BJ (cell line): ENCODE measurements at regions not wholly inside any gene's neighbourhood (a gene's known extent, or its start where the extent isn't known, plus 50 kb on each side); places are given as distances from the start of the nearest gene placed in this dataset.

Experiments
- CTCF ChIA-PET: fragments of 350-600 bp; formaldehyde crosslinking; extraction: SDS; loops from one replicate; lab custom pipeline; 2021; ENCODE audit warnings: antibody characterized with exemption, inconsistent platforms; lab: Yijun Ruan, JAX
- POLR2A ChIA-PET: fragments of 300-600 bp; sonication (Branson Sonifier 250); formaldehyde crosslinking; extraction: SDS; loops from one replicate; lab custom pipeline; 2021; ENCODE audit warnings: antibody characterized with exemption; lab: Charles Lee
- DNase-seq: peaks from one replicate; pipeline ENCODE4 v3.0.0-alpha.2; 2011; ENCODE audit warnings: low read depth
- H3K27me3 ChIP-seq: 2 replicates; pipeline ENCODE4 v1.6.0; 2011; ENCODE audit warnings: low read length; ENCODE audit not compliant: control insufficient read depth, insufficient read depth
- H3K36me3 ChIP-seq: 2 replicates; pipeline ENCODE4 v1.5.1; 2011; ENCODE audit warnings: low read length; ENCODE audit not compliant: control insufficient read depth, insufficient read depth
- H3K4me3 ChIP-seq: 2 replicates; pipeline ENCODE4 v1.5.1; 2011; ENCODE audit warnings: low read depth, mild to moderate bottlenecking, control low read depth, low read length
- TF ChIP-seq, protein P1 (sequence below): IDR thresholded peaks from 2 replicates; pipeline ENCODE4 v1.5.1; 2011; ENCODE audit warnings: low read depth, mild to moderate bottlenecking, control low read depth, inconsistent platforms, low read length, moderate library complexity; ENCODE audit not compliant: insufficient read depth

DNA sequence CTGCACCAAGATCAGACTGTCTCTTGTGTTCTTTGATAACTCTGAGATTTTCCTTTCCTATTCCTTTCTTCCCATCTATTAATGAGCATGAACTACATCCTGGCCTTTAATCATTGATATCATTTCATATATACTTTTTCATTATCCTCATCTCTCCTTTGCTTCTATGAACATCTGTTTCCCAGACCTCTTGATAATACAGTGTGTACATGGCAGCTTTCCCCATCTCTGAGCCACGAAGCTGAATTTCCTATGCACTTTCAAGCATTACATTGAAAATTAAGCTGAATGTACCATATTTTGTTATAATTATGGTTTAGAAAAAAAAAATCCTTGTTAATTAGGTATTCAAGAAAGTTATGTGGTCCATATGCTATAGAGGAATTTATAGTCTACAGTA lies 60.9 kb upstream of the CREB5 start:
- CTCF ChIA-PET, result interaction anchor here (1.3 kb wide), 1 partner anchor 11 kb away, joined by 3 read pairs; no protein-coding TSS in a partner anchor
- H3K4me3 ChIP-seq, result no peak overlapping the region
- no peak for DNase-seq
- no peaks in the 10 kb centered on the region for H3K36me3 ChIP-seq
- H3K27me3 ChIP-seq, result peaks cover 18% of the 10 kb centered on the region
- POLR2A ChIA-PET, result no interaction called here
- TF ChIP-seq, protein P1, sequence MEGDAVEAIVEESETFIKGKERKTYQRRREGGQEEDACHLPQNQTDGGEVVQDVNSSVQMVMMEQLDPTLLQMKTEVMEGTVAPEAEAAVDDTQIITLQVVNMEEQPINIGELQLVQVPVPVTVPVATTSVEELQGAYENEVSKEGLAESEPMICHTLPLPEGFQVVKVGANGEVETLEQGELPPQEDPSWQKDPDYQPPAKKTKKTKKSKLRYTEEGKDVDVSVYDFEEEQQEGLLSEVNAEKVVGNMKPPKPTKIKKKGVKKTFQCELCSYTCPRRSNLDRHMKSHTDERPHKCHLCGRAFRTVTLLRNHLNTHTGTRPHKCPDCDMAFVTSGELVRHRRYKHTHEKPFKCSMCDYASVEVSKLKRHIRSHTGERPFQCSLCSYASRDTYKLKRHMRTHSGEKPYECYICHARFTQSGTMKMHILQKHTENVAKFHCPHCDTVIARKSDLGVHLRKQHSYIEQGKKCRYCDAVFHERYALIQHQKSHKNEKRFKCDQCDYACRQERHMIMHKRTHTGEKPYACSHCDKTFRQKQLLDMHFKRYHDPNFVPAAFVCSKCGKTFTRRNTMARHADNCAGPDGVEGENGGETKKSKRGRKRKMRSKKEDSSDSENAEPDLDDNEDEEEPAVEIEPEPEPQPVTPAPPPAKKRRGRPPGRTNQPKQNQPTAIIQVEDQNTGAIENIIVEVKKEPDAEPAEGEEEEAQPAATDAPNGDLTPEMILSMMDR, result no peak

DNA sequence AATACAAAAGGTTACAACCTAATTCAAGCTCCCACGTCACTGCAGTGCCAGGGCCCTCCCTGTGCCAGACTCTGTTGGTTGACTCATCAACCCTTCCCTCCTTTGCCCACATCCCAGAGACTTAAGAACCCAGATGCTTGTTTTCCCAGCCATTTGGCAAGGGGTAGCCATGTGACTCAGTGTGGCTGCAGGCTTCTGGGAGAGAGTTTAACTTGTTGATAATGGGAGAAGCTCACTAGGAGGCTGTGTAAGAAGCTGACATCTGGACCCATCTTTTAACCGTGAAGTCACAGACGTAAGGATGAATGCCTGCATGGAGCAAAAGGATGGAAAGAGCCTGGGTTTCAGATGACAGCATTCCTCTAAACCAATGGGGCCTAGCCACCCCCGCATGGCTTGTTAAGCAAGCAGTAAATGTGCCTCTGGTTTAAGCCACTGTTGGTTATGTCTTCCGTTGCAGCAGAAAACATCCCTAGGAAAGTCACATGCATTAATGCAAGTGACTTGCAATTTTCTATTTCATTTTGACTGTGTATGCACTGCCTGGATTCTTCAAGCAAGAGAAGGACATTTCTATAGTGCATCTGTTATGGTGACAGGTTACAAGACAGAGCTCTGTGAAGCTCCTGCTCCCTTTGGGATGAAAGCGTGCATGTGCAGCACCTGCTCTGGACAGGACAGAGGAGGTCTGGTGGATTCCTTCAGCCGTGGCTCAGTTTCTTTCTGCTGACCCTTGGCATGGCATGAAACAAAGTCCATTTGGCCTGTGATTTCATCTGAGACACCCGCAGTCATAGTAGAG lies 57.5 kb upstream of the CREB5 start:
- ChIA-PET CTCF (interaction anchor here (1.1 to 1.6 kb wide), 2 partner anchors 9 to 22 kb away, joined by 3 to 7 read pairs; no protein-coding TSS in a partner anchor), POLR2A (no interaction called here)
- H3K4me3 ChIP-seq, result no peak overlapping the region

DNA sequence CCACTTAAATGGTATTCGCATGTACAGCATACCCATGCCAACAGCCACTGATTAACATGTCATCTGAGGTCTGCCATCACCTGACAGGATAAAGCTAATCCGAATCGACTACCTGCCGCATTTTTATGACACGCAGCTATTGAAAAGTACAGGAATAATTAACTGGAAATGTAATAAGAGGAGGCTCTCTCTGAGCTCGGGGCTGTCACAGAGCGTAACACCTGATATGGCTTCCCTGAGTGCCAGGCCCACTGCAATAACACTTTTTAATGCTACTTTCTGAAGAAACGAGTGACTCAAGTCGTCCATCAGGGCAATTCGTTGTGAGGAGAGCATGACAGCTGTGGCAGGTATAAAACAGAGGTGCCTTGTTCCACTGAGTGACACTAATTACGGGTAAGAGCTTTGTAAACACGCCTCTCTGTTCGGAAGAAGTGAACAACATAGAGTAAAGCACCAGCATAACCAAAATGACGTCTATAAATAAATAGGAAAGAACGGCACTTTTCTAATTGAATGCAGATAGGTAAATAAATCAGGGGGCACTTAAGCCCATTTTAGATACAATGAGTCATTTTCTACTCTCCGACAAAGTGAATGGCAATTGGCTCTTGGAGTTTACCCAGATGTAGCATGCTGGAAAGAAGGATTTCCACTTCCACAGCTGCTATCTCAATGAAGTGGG lies 56.5 kb upstream of the CREB5 start:
- TF ChIP-seq, protein P1, result no peak
- H3K27me3 ChIP-seq, result peaks cover 16% of the 10 kb centered on the region
- H3K36me3 ChIP-seq, result no peaks in the 10 kb centered on the region
- ChIA-PET POLR2A (no interaction called here), CTCF (interaction anchor here (0.7 to 1.1 kb wide), 2 partner anchors 14 to 23 kb away, joined by 3 read pairs; no protein-coding TSS in a partner anchor)
- DNase-seq, result no peak
- H3K4me3 ChIP-seq, result no peak overlapping the region

More for the DNA sequence above, 57.5 kb upstream of the CREB5 start:
- Histone ChIP-seq H3K27me3 (peaks cover 19% of the 10 kb centered on the region), H3K36me3 (no peaks in the 10 kb centered on the region)
- DNase-seq, result peak; percentile 10
- TF ChIP-seq, protein P1, result no peak

DNA sequence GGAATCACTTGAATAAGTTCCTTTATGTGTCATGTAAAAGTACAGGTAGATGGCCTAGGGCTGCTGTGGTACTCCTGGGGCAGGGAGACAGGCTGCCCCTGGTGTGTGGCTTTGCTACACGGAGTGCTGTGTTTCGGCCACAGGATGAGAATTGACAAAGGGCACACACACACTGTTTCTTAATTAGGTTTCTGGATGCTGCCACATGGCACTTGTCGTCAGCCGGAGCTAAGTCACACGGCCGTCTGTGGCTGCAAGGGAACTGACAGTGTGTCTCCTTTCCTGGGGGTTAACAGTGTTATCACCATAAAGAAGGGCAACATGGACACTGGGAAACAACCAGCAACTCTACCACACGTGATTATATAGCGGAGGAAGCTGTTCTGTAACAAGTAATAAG lies 55.7 kb upstream of the CREB5 start:
- H3K27me3 ChIP-seq, result peaks cover 15% of the 10 kb centered on the region
- TF ChIP-seq, protein P1, result no peak
- CTCF ChIA-PET, result no interaction called here

DNA sequence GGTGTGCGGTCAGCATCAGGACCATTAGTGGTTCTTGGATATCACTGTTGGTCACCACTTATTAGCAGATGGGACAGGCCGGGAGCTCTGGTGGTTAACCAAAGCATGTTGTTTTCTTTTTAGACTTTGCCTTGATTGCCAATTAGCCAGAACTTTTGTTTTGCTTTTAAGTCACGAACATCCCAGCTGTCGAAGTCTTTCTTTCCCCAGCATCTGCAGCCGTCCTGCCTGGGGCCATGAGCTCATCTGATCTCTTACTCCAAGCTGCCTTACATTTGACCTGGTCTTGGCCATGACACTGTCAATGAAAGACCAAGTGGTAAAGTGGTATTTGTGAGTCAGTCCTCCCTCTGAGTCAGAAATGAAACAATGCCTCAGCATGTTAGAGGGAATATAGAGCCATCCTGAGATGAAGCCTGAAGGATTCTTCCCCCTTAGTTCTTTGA lies 53.9 kb upstream of the CREB5 start:
- no peaks in the 10 kb centered on the region for H3K36me3 ChIP-seq
- ChIA-PET CTCF (interaction anchor here (0.6 to 2.8 kb wide), 5 partner anchors 9 to 334 kb away, joined by 3 to 14 read pairs (median 4); no protein-coding TSS in a partner anchor), POLR2A (interaction anchor here (0.6 to 1.4 kb wide), 2 partner anchors 11 to 62 kb away, joined by 3 to 4 read pairs; no protein-coding TSS in a partner anchor)
- peak; percentile 96 for DNase-seq
- H3K27me3 ChIP-seq, result peaks cover 13% of the 10 kb centered on the region
- TF ChIP-seq, protein P1, result no peak
- H3K4me3 ChIP-seq, result no peak overlapping the region

More for the DNA sequence above, 55.7 kb upstream of the CREB5 start:
- no peaks in the 10 kb centered on the region for H3K36me3 ChIP-seq
- POLR2A ChIA-PET, result no interaction called here
- H3K4me3 ChIP-seq, result no peak overlapping the region
- DNase-seq, result no peak
